ENCODE measurements at regions not wholly inside any gene's neighbourhood (a gene's known extent, or its start where the extent isn't known, plus 50 kb on each side); places are given as distances from the start of the nearest gene placed in this dataset.
"Not testable (repeated sequence)": the region's sequence is repeated elsewhere in the genome, so short reads cannot be mapped to it uniquely, and the experiment has no call there.

- DNase-seq, result no peak
Measured at GRCh38 chr9:75463871-75464270, 375.6 kb downstream of the OSTF1 start.

GRCh38 chr9:75464726-75465125 lies 376.4 kb downstream of the OSTF1 start:
- no peak for DNase-seq

GRCh38 chr9:75467142-75467541 lies 378.8 kb downstream of the OSTF1 start:
- no peak for DNase-seq

- no peak for DNase-seq
Measured at GRCh38 chr9:75471549-75472114, 383.3 kb downstream of the OSTF1 start.

DNA sequence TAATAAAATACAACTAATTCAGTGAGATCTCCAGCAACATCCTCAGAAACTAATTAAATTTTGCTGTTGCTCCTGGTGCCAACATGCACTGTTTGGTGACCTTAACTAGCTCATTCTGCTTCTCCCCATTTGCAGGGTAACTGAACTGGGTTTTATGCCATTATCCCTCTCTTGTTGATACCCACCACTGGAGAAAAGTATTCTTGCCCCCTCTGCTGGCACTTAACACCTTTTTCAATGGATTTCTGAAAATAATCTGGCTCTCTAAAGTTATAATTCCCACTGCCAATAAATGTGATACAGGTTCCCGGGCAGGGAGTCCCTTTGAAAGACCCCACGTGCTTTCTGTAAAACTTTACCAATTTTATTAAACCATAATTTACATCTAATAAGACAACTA lies 394.3 kb downstream of the OSTF1 start:
- DNase-seq, result no peak

- DNase-seq, result no peak
Measured at GRCh38 chr9:75483636-75484035, 395.3 kb downstream of the OSTF1 start.

- no peak for DNase-seq
Measured at GRCh38 chr9:75487856-75488718, 399.8 kb downstream of the OSTF1 start.

DNA sequence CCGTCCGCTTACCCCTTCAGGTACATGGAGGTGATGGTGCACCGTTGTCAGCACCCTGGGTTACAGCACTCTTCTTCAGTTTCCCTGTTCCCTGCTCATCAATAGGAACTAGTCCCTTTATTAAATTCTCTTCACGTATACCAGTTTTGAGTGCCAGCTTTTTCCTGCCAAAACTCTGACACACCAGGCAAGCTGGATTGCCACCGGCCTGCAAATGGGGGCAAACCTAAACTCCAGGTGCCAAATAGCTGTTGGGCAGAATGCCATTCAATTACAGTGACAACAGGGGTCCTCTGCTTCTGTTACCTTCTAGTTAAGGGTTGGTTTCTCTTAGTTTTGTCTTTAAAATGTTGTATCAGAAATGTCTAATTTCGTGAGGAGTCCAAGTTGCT lies 400.4 kb downstream of the OSTF1 start:
- DNase-seq, result no peak

GRCh38 chr9:75490326-75490725 lies 400.1 kb upstream of the PCSK5 start:
- DNase-seq, result no peak

DNA sequence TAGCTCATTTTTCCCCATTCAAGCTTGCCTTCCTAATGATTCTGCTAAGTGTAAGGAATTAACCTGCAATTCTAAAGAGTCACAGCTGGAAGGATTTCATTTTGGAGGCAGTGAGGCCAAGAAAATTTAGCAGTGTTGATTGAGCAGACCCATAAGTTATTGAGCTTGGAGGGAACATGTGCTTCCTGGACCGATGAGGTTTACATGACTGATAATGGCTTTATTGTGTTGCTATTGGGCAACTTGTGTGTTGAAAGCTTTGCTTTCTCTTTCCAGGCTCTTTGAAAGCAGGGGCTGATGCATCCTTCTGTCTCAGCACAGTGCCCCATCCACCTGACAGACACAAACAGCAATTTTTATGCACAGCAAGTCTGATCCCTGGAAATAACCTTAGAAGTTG lies 398.9 kb upstream of the PCSK5 start:
- DNase-seq, result no peak

GRCh38 chr9:75499812-75500211 lies 390.7 kb upstream of the PCSK5 start:
- no peak for DNase-seq

DNA sequence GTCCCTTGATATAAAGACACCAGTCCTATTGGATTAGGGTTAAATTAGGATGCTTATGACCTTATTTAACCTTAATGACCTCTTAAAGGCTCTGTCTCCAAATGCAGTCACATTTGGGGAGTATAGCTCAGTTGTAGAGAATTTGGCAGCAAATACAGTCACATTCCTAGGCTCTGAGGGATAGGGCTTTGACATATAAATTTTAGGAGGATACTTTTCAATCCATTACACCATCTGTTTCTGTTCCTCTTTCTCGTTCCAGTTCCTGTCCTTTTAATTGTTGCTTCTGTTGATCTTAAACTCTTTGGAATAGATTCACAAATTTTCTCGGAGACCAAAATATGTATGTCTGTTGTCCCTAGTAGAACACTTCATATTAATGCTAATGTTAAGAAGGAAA lies 390.0 kb upstream of the PCSK5 start:
- no peak for DNase-seq

- DNase-seq, result not testable (repeated sequence)
Measured at GRCh38 chr9:75500940-75501339, 389.5 kb upstream of the PCSK5 start.

GRCh38 chr9:75504721-75505120 lies 385.8 kb upstream of the PCSK5 start:
- DNase-seq, result no peak

- no peak for DNase-seq
Measured at GRCh38 chr9:75505654-75506053, 384.8 kb upstream of the PCSK5 start.

- no peak for DNase-seq
Measured at GRCh38 chr9:75529463-75529862, 361.0 kb upstream of the PCSK5 start.

GRCh38 chr9:75531588-75531987 lies 358.9 kb upstream of the PCSK5 start:
- DNase-seq, result no peak

DNA sequence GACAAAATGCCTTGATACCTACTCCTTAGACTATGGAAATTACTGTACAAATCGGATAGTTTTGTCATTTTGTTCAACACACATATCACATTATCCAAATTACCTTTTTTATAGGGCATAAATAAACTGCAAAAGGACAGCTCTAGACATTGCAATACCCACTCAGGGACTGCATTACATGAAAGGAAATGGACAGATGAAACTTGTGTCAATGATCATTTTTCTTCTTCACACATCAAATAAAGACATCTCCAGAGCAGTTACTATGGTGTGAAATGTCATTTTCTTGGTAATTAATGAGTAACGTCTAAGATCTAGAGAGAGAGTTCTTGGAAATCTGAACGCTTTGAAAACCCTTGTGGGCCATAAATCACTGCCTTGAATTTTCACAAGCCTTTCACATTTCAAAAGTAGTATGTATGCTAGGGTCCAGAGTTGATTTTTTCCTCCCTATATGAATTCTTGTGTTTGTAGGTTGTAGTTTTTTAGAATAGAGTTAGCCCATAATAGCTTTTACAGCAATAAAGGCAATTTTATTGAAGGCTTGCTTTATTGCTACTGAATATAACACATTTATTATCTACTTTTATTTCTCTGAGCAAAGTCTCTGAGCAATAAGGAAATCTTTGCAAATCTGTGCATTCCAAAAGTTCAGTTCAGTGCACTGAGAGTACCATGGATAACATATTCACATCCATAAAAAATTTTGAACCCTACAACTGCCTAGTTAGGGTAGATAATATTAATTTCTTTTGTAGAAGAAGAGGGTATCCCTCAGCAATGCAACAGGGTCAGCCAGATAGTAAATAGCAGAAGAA lies 358.0 kb upstream of the PCSK5 start:
- DNase-seq, result no peak

- no peak for DNase-seq
Measured at GRCh38 chr9:75539523-75539922, 350.9 kb upstream of the PCSK5 start.

GRCh38 chr9:75540185-75540584 lies 350.3 kb upstream of the PCSK5 start:
- DNase-seq, result no peak

GRCh38 chr9:75541734-75542133 lies 348.7 kb upstream of the PCSK5 start:
- no peak for DNase-seq

DNA sequence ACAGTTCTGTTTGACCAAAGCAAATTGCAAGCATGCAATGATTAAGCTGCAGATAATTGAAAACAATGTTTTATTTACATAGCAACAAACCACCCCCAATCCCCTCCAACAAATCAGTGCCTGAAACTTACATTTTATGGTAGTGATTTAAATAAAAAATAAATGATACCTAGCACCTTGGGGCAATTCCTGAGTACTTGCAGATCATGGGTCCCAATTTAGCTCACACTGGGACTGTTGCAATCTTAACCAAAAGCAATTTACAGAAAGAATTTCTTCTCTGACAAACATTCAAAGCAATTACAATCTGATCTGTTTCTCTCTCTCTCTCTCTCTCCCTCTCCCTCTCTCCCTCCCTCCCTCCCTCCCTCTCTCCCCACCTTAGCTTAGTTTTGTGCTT lies 345.7 kb upstream of the PCSK5 start:
- no peak for DNase-seq

DNA sequence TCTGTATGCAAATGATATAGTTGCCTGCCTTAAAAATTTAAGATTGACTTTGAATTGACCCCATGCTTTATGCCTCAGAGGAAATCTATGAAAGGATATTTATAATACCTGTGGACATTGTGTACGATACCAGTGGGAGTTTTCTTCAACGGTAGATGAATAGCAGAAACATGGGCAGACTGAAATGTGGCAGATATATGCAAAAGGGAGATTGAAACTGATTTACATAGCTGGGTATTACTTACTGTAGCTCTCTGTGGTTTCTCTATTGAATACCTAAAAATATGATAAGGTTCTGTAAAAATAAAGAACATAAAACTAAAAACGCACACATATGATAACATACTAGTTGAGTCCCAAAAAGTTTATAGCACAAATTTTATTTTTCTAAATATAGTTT lies 345.2 kb upstream of the PCSK5 start:
- DNase-seq, result no peak

GRCh38 chr9:75548871-75549270 lies 341.6 kb upstream of the PCSK5 start:
- DNase-seq, result no peak
